ENCODE measurements at regions not wholly inside any gene's neighbourhood (a gene's known extent, or its start where the extent isn't known, plus 50 kb on each side); places are given as distances from the start of the nearest gene placed in this dataset.

- TF ChIP-seq POLR2A (IDR thresholded peaks at IDR 0.05; ENCODE audit: low read length), result no peak
- TF ChIP-seq GATA1 (IDR thresholded peaks at IDR 0.05; ENCODE audit: low read depth, low read length), result no peak
Observed at GRCh38 chr4:108483650-108484049, 136.7 kb upstream of the RPL34 start.
